ENCODE measurements at regions not wholly inside any gene's neighbourhood (a gene's known extent, or its start where the extent isn't known, plus 50 kb on each side); places are given as distances from the start of the nearest gene placed in this dataset.

- H3K79me1 ChIP-seq (ENCODE audit: low read length), result no peaks in the 10 kb centered on the region
- no peak overlapping the region for H4K8ac ChIP-seq (ENCODE audit: low read depth, low read length)
- no peak overlapping the region for H3K18ac ChIP-seq (ENCODE audit: low read length)
- no peak overlapping the region for H3K4ac ChIP-seq (ENCODE audit: low read depth, low read length)
- no peak overlapping the region for H2AK5ac ChIP-seq (ENCODE audit: low read length)
- no peak overlapping the region for H3K14ac ChIP-seq (ENCODE audit: low read length)
- H2BK5ac ChIP-seq (ENCODE audit: low read depth, low read length, poor library complexity), result no peak overlapping the region
- H2BK12ac ChIP-seq (ENCODE audit: low read length), result no peak overlapping the region
- H3K36me3 ChIP-seq (ENCODE audit: control insufficient read depth in 1 of 2, insufficient read depth in 2 of 2, low read length in 2 of 2), result no peaks in the 10 kb centered on the region
- H3K9ac ChIP-seq (ENCODE audit: low read length), result no peak overlapping the region
- H4K12ac ChIP-seq (ENCODE audit: low read depth, low read length), result no peak overlapping the region
- H3K27ac ChIP-seq (ENCODE audit: low read depth, low read length), result no peak overlapping the region
- no peaks in the 10 kb centered on the region for H3K27me3 ChIP-seq (ENCODE audit: insufficient read depth, low read length)
- no peak overlapping the region for H4K91ac ChIP-seq (ENCODE audit: low read depth, low read length)
- no peaks in the 10 kb centered on the region for H3K9me3 ChIP-seq (ENCODE audit: insufficient read depth, low read depth, low read length)
- no peak overlapping the region for H2BK120ac ChIP-seq (ENCODE audit: insufficient read depth, low read length, poor library complexity)
- H3K4me1 ChIP-seq (ENCODE audit: control insufficient read depth in 1 of 2, insufficient read depth in 2 of 2, low read length in 2 of 2), result no peaks in the 10 kb centered on the region
- no peak overlapping the region for H3K4me2 ChIP-seq (ENCODE audit: low read length)
- WGBS (ENCODE audit: extremely low coverage, insufficient coverage, insufficient read length), result no CpG with 5 or more reads among the region's 3 CpGs
- no peak overlapping the region for H3K4me3 ChIP-seq (ENCODE audit: low read depth, low read length)
- H3K79me2 ChIP-seq (ENCODE audit: control insufficient read depth, insufficient read depth, low read length, poor library complexity), result no peaks in the 10 kb centered on the region
- DNase-seq, result no peak
- H2AFZ ChIP-seq (ENCODE audit: insufficient read depth, low read length, poor library complexity), result no peak overlapping the region
- no peak overlapping the region for H3K23ac ChIP-seq (ENCODE audit: low read length)
Measured at GRCh38 chr7:85412912-85413311, 226.1 kb upstream of the SEMA3D start.

GRCh38 chr7:85407391-85407790 lies 220.5 kb upstream of the SEMA3D start:
- H3K4me2 ChIP-seq (ENCODE audit: low read length), result no peak overlapping the region
- H2BK120ac ChIP-seq (ENCODE audit: insufficient read depth, low read length, poor library complexity), result no peak overlapping the region
- H2AFZ ChIP-seq (ENCODE audit: insufficient read depth, low read length, poor library complexity), result no peak overlapping the region
- H4K8ac ChIP-seq (ENCODE audit: low read depth, low read length), result no peak overlapping the region
- no peak overlapping the region for H4K12ac ChIP-seq (ENCODE audit: low read depth, low read length)
- no peak overlapping the region for H3K14ac ChIP-seq (ENCODE audit: low read length)
- no peak overlapping the region for H3K23ac ChIP-seq (ENCODE audit: low read length)
- H3K9ac ChIP-seq (ENCODE audit: low read length), result no peak overlapping the region
- H3K36me3 ChIP-seq (ENCODE audit: control insufficient read depth in 1 of 2, insufficient read depth in 2 of 2, low read length in 2 of 2), result no peaks in the 10 kb centered on the region
- H2BK12ac ChIP-seq (ENCODE audit: low read length), result no peak overlapping the region
- no peaks in the 10 kb centered on the region for H3K79me2 ChIP-seq (ENCODE audit: control insufficient read depth, insufficient read depth, low read length, poor library complexity)
- H3K79me1 ChIP-seq (ENCODE audit: low read length), result no peaks in the 10 kb centered on the region
- H3K27me3 ChIP-seq (ENCODE audit: insufficient read depth, low read length), result no peaks in the 10 kb centered on the region
- no peak for DNase-seq
- H3K4me3 ChIP-seq (ENCODE audit: low read depth, low read length), result no peak overlapping the region
- no peak overlapping the region for H2AK5ac ChIP-seq (ENCODE audit: low read length)
- H3K27ac ChIP-seq (ENCODE audit: low read depth, low read length), result no peak overlapping the region
- WGBS (ENCODE audit: extremely low coverage, insufficient coverage, insufficient read length), result no CpG with 5 or more reads among the region's 3 CpGs
- no peak overlapping the region for H3K4ac ChIP-seq (ENCODE audit: low read depth, low read length)
- no peaks in the 10 kb centered on the region for H3K4me1 ChIP-seq (ENCODE audit: control insufficient read depth in 1 of 2, insufficient read depth in 2 of 2, low read length in 2 of 2)
- no peak overlapping the region for H2BK5ac ChIP-seq (ENCODE audit: low read depth, low read length, poor library complexity)
- no peak overlapping the region for H3K18ac ChIP-seq (ENCODE audit: low read length)
- H3K9me3 ChIP-seq (ENCODE audit: insufficient read depth, low read depth, low read length), result no peaks in the 10 kb centered on the region
- H4K91ac ChIP-seq (ENCODE audit: low read depth, low read length), result no peak overlapping the region

- H2BK120ac ChIP-seq (ENCODE audit: insufficient read depth, low read length, poor library complexity), result no peak overlapping the region
- H3K27ac ChIP-seq (ENCODE audit: low read depth, low read length), result no peak overlapping the region
- H4K8ac ChIP-seq (ENCODE audit: low read depth, low read length), result no peak overlapping the region
- no peak overlapping the region for H4K12ac ChIP-seq (ENCODE audit: low read depth, low read length)
- H2BK12ac ChIP-seq (ENCODE audit: low read length), result no peak overlapping the region
- no peak overlapping the region for H3K14ac ChIP-seq (ENCODE audit: low read length)
- no peaks in the 10 kb centered on the region for H3K79me1 ChIP-seq (ENCODE audit: low read length)
- no peak overlapping the region for H2AFZ ChIP-seq (ENCODE audit: insufficient read depth, low read length, poor library complexity)
- no peaks in the 10 kb centered on the region for H3K36me3 ChIP-seq (ENCODE audit: control insufficient read depth in 1 of 2, insufficient read depth in 2 of 2, low read length in 2 of 2)
- no peak overlapping the region for H3K23ac ChIP-seq (ENCODE audit: low read length)
- no peak overlapping the region for H3K4ac ChIP-seq (ENCODE audit: low read depth, low read length)
- H2BK5ac ChIP-seq (ENCODE audit: low read depth, low read length, poor library complexity), result no peak overlapping the region
- no peak overlapping the region for H4K91ac ChIP-seq (ENCODE audit: low read depth, low read length)
- no peaks in the 10 kb centered on the region for H3K9me3 ChIP-seq (ENCODE audit: insufficient read depth, low read depth, low read length)
- no peak overlapping the region for H2AK5ac ChIP-seq (ENCODE audit: low read length)
- no peaks in the 10 kb centered on the region for H3K4me1 ChIP-seq (ENCODE audit: control insufficient read depth in 1 of 2, insufficient read depth in 2 of 2, low read length in 2 of 2)
- H3K27me3 ChIP-seq (ENCODE audit: insufficient read depth, low read length), result no peaks in the 10 kb centered on the region
- no peak overlapping the region for H3K4me2 ChIP-seq (ENCODE audit: low read length)
- H3K4me3 ChIP-seq (ENCODE audit: low read depth, low read length), result no peak overlapping the region
- WGBS (ENCODE audit: extremely low coverage, insufficient coverage, insufficient read length), result no CpG with 5 or more reads among the region's 2 CpGs
- DNase-seq, result no peak
- H3K18ac ChIP-seq (ENCODE audit: low read length), result no peak overlapping the region
- no peak overlapping the region for H3K9ac ChIP-seq (ENCODE audit: low read length)
- H3K79me2 ChIP-seq (ENCODE audit: control insufficient read depth, insufficient read depth, low read length, poor library complexity), result no peaks in the 10 kb centered on the region
Measured at GRCh38 chr7:85405016-85405902, 218.4 kb upstream of the SEMA3D start.

- no peaks in the 10 kb centered on the region for H3K27me3 ChIP-seq (ENCODE audit: insufficient read depth, low read length)
- no peak overlapping the region for H2AFZ ChIP-seq (ENCODE audit: insufficient read depth, low read length, poor library complexity)
- no peak overlapping the region for H3K18ac ChIP-seq (ENCODE audit: low read length)
- H3K23ac ChIP-seq (ENCODE audit: low read length), result no peak overlapping the region
- H3K9me3 ChIP-seq (ENCODE audit: insufficient read depth, low read depth, low read length), result no peaks in the 10 kb centered on the region
- no peaks in the 10 kb centered on the region for H3K79me1 ChIP-seq (ENCODE audit: low read length)
- no peak overlapping the region for H4K91ac ChIP-seq (ENCODE audit: low read depth, low read length)
- H3K79me2 ChIP-seq (ENCODE audit: control insufficient read depth, insufficient read depth, low read length, poor library complexity), result no peaks in the 10 kb centered on the region
- no peaks in the 10 kb centered on the region for H3K36me3 ChIP-seq (ENCODE audit: control insufficient read depth in 1 of 2, insufficient read depth in 2 of 2, low read length in 2 of 2)
- no peak overlapping the region for H3K4me3 ChIP-seq (ENCODE audit: low read depth, low read length)
- H2BK5ac ChIP-seq (ENCODE audit: low read depth, low read length, poor library complexity), result no peak overlapping the region
- no peak overlapping the region for H4K12ac ChIP-seq (ENCODE audit: low read depth, low read length)
- H3K9ac ChIP-seq (ENCODE audit: low read length), result no peak overlapping the region
- no peak overlapping the region for H3K4ac ChIP-seq (ENCODE audit: low read depth, low read length)
- no peak overlapping the region for H2AK5ac ChIP-seq (ENCODE audit: low read length)
- no peak overlapping the region for H3K4me2 ChIP-seq (ENCODE audit: low read length)
- no peak overlapping the region for H3K14ac ChIP-seq (ENCODE audit: low read length)
- no peak overlapping the region for H3K27ac ChIP-seq (ENCODE audit: low read depth, low read length)
- no peaks in the 10 kb centered on the region for H3K4me1 ChIP-seq (ENCODE audit: control insufficient read depth in 1 of 2, insufficient read depth in 2 of 2, low read length in 2 of 2)
- WGBS (ENCODE audit: extremely low coverage, insufficient coverage, insufficient read length), result no CpG with 5 or more reads among the region's 1 CpG
- DNase-seq, result no peak
- H4K8ac ChIP-seq (ENCODE audit: low read depth, low read length), result no peak overlapping the region
- no peak overlapping the region for H2BK120ac ChIP-seq (ENCODE audit: insufficient read depth, low read length, poor library complexity)
- H2BK12ac ChIP-seq (ENCODE audit: low read length), result no peak overlapping the region
Measured at GRCh38 chr7:85396676-85397075, 209.8 kb upstream of the SEMA3D start.

All from trophoblast cell (in vitro differentiated cells and primary cell).